ENCODE measurements at regions not wholly inside any gene's neighbourhood (a gene's known extent, or its start where the extent isn't known, plus 50 kb on each side); places are given as distances from the start of the nearest gene placed in this dataset.

GRCh38 chr17:54795046-54795445 is 105.6 kb upstream of the TOM1L1 start:
- no peak for ATAC-seq
- no TSS peak for BruUV-seq (replicated peaks)
- H3K4me2 ChIP-seq (ENCODE audit: low read length): no peak overlapping the region
- H4K20me1 ChIP-seq (ENCODE audit: insufficient read depth): no peaks in the 10 kb centered on the region
- no peak overlapping the region for H3K27ac ChIP-seq (ENCODE audit: low read depth, low read length)
- TF ChIP-seq TCF7L2 (IDR thresholded peaks at IDR 0.05; ENCODE audit: borderline replicate concordance, extremely low read depth, insufficient read depth, insufficient read length): no peak
- TF ChIP-seq ELF1 (IDR thresholded peaks at IDR 0.05; ENCODE audit: borderline replicate concordance, low read depth): no peak
- TF ChIP-seq ZNF274 (IDR thresholded peaks at IDR 0.05; ENCODE audit: low read depth, low read length): no peak
- no peak for TF ChIP-seq SRF (IDR thresholded peaks at IDR 0.05; ENCODE audit: low read depth)
- no peak for TF ChIP-seq SIN3A (IDR thresholded peaks at IDR 0.05; ENCODE audit: low read depth)
- TF ChIP-seq EZH2 (IDR thresholded peaks at IDR 0.05): no peak
- no peak for TF ChIP-seq FOSL1 (IDR thresholded peaks at IDR 0.05; ENCODE audit: low read depth)
- TF ChIP-seq CEBPB (IDR thresholded peaks at IDR 0.05; ENCODE audit: low read depth): no peak
- TF ChIP-seq POLR2AphosphoS5 (IDR thresholded peaks at IDR 0.05; ENCODE audit: low read depth, low read length): no peak
- no peak for TF ChIP-seq YY1 (IDR thresholded peaks at IDR 0.05; ENCODE audit: extremely low read depth, insufficient replicate concordance, low read depth, low read length)
- TF ChIP-seq SP1 (IDR thresholded peaks at IDR 0.05; ENCODE audit: low read depth): no peak
- no peaks in the 10 kb centered on the region for H3K9me3 ChIP-seq (ENCODE audit: control insufficient read depth in 1 of 2, insufficient read depth in 1 of 2, low read depth in 1 of 2, low read length in 2 of 2)
- no peaks in the 10 kb centered on the region for H3K27me3 ChIP-seq (ENCODE audit: insufficient read depth, low read length)
- H3K9ac ChIP-seq (ENCODE audit: low read length): no peak overlapping the region
- H3K36me3 ChIP-seq (ENCODE audit: control insufficient read depth in 1 of 2, insufficient read depth in 2 of 2, low read length in 2 of 2): no peaks in the 10 kb centered on the region
- H3K4me1 ChIP-seq (ENCODE audit: control insufficient read depth in 1 of 2, insufficient read depth in 2 of 2, low read length in 2 of 2): no peaks in the 10 kb centered on the region
- no peaks in the 10 kb centered on the region for H3K79me2 ChIP-seq (ENCODE audit: insufficient read depth, low read length)
- intact Hi-C loops (cut with micrococcal nuclease): no loop called here
- no peak for DNase-seq (ENCODE audit: low read depth, low spot score)
- no peak overlapping the region for H3K4me3 ChIP-seq (replicated peaks in 1 of 2; ENCODE audit: low read depth in 1 of 2, low read length in 2 of 2)
- no peak overlapping the region for H2AFZ ChIP-seq (ENCODE audit: low read depth, low read length, poor library complexity, severe bottlenecking)
- ChIA-PET POLR2A (no interaction called here), CTCF (no interaction called here), RAD21 (ENCODE audit: low non-redundant PET in 1 of 2, low total read pairs in 2 of 2, uncharacterized antibody in 2 of 2, unreplicated experiment in 2 of 2) (no interaction called here)
- H3K9me2 ChIP-seq (ENCODE audit: insufficient read depth): no peaks in the 10 kb centered on the region

GRCh38 chr17:54807331-54807730 is 93.3 kb upstream of the TOM1L1 start:
- DNase-seq (ENCODE audit: low read depth, low spot score) (no peak), ATAC-seq (no peak)
- RAD21 ChIA-PET (ENCODE audit: low non-redundant PET in 1 of 2, low total read pairs in 2 of 2, uncharacterized antibody in 2 of 2, unreplicated experiment in 2 of 2): no interaction called here
- no peak overlapping the region for H3K9ac ChIP-seq (ENCODE audit: low read length)
- H3K27ac ChIP-seq (ENCODE audit: low read depth, low read length): no peak overlapping the region
- H3K4me3 ChIP-seq (replicated peaks in 1 of 2; ENCODE audit: low read depth in 1 of 2, low read length in 2 of 2): no peak overlapping the region
- BruUV-seq (replicated peaks): no TSS peak
- H3K9me2 ChIP-seq (ENCODE audit: insufficient read depth): no peaks in the 10 kb centered on the region
- CTCF ChIA-PET: no interaction called here
- H3K4me1 ChIP-seq (ENCODE audit: control insufficient read depth in 1 of 2, insufficient read depth in 2 of 2, low read length in 2 of 2): no peaks in the 10 kb centered on the region
- no peaks in the 10 kb centered on the region for H3K27me3 ChIP-seq (ENCODE audit: insufficient read depth, low read length)
- POLR2A ChIA-PET: no interaction called here
- intact Hi-C loops (cut with micrococcal nuclease): no loop called here
- H3K79me2 ChIP-seq (ENCODE audit: insufficient read depth, low read length): no peaks in the 10 kb centered on the region
- TF ChIP-seq ELF1 (IDR thresholded peaks at IDR 0.05; ENCODE audit: borderline replicate concordance, low read depth): no peak
- TF ChIP-seq EZH2phosphoT487 (IDR thresholded peaks at IDR 0.05; ENCODE audit: borderline replicate concordance): no peak
- no peak for TF ChIP-seq SP1 (IDR thresholded peaks at IDR 0.05; ENCODE audit: low read depth)
- no peak for TF ChIP-seq TCF7L2 (IDR thresholded peaks at IDR 0.05; ENCODE audit: borderline replicate concordance, extremely low read depth, insufficient read depth, insufficient read length)
- TF ChIP-seq ZNF274 (IDR thresholded peaks at IDR 0.05; ENCODE audit: low read depth, low read length): no peak
- TF ChIP-seq SIN3A (IDR thresholded peaks at IDR 0.05; ENCODE audit: low read depth): no peak
- TF ChIP-seq ATF3 (IDR thresholded peaks at IDR 0.05): no peak
- no peak for TF ChIP-seq JUND (IDR thresholded peaks at IDR 0.05)
- TF ChIP-seq CBX3 (IDR thresholded peaks at IDR 0.05; ENCODE audit: low read depth): no peak
- no peak for TF ChIP-seq EZH2 (IDR thresholded peaks at IDR 0.05)
- no peak for TF ChIP-seq SRF (IDR thresholded peaks at IDR 0.05; ENCODE audit: low read depth)
- TF ChIP-seq POLR2A (IDR thresholded peaks at IDR 0.05; ENCODE audit: borderline replicate concordance, extremely low read depth, insufficient read depth, insufficient read length): no peak
- TF ChIP-seq CEBPB (IDR thresholded peaks at IDR 0.05; ENCODE audit: low read depth): no peak
- no peak overlapping the region for H2AFZ ChIP-seq (ENCODE audit: low read depth, low read length, poor library complexity, severe bottlenecking)
- H3K9me3 ChIP-seq (ENCODE audit: control insufficient read depth in 1 of 2, insufficient read depth in 1 of 2, low read depth in 1 of 2, low read length in 2 of 2): no peaks in the 10 kb centered on the region
- no peak overlapping the region for H3K4me2 ChIP-seq (ENCODE audit: low read length)
- H4K20me1 ChIP-seq (ENCODE audit: insufficient read depth): no peaks in the 10 kb centered on the region
- H3K36me3 ChIP-seq (ENCODE audit: control insufficient read depth in 1 of 2, insufficient read depth in 2 of 2, low read length in 2 of 2): no peaks in the 10 kb centered on the region
